ENCODE measurements at regions not wholly inside any gene's neighbourhood (a gene's known extent, or its start where the extent isn't known, plus 50 kb on each side); places are given as distances from the start of the nearest gene placed in this dataset.

DNA sequence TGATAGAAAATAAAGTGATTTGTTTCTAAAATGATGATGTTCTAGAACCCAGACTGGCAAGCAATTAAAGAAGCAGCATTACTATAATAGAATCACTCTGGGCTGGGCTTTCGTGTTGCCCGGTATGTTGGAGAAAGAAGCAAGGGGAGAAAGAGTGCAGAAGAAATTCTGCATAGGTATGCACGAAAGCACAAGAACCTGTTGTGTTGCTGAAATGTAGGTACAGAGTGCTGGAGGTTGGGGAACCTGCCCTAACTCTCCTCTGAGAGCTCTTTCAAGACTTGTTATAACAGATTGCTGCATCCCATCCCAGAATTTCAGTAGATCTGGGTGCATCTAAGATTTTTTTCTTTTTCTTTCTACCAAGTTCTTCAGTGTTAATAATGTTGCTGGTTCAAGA, 95.7 kb upstream of the DACH1 start:
- no peak for DNase-seq
- H3K9me3 ChIP-seq (replicated peaks in 1 of 2; ENCODE audit: control insufficient read depth in 1 of 2, insufficient read depth in 1 of 2, low read length in 2 of 2) = no peaks in the 10 kb centered on the region
- H3K9me3 Mint-ChIP-seq = no peaks in the 10 kb centered on the region
- H3K4me3 ChIP-seq (replicated peaks in 1 of 3; ENCODE audit: low read depth in 2 of 3, low read length in 3 of 3) = no peak overlapping the region
- no peak overlapping the region for H3K9ac ChIP-seq (ENCODE audit: insufficient read depth, low read length, poor library complexity, severe bottlenecking)
- H4K20me1 ChIP-seq (ENCODE audit: insufficient read depth, low read length) = no peaks in the 10 kb centered on the region
- H2AFZ ChIP-seq (ENCODE audit: insufficient read depth, low read depth, low read length, poor library complexity, severe bottlenecking) = no peak overlapping the region
- H3K27me3 ChIP-seq (ENCODE audit: control insufficient read depth in 2 of 2, insufficient read depth in 2 of 2, low read length in 2 of 2) = no peaks in the 10 kb centered on the region
- no peaks in the 10 kb centered on the region for H3K27me3 Mint-ChIP-seq (ENCODE audit: low read depth in 3 of 3)
- no peaks in the 10 kb centered on the region for H3K36me3 Mint-ChIP-seq
- no peaks in the 10 kb centered on the region for H3K36me3 ChIP-seq (replicated peaks in 1 of 2; ENCODE audit: control insufficient read depth in 1 of 2, insufficient read depth in 2 of 2, low read length in 2 of 2)
- no peak overlapping the region for H3K27ac ChIP-seq (ENCODE audit: low read depth in 1 of 2, low read length in 2 of 2)
- 100% methylated on average over 3 of the region's 3 CpGs for WGBS (ENCODE audit: insufficient coverage)
- H3K27ac Mint-ChIP-seq = no peak overlapping the region
- peaks cover 0 to 4% of the 10 kb centered on the region in 2 donors for H3K4me1 ChIP-seq (ENCODE audit: control insufficient read depth in 1 of 2, insufficient read depth in 2 of 2, low read length in 2 of 2)
- no peaks in the 10 kb centered on the region for H3K79me2 ChIP-seq (ENCODE audit: insufficient read depth, low read length)
- TF ChIP-seq CTCF (IDR thresholded peaks at IDR 0.05) = no peak
- H3K4me3 Mint-ChIP-seq = no peak overlapping the region
- intact Hi-C loops (cut with micrococcal nuclease) = no loop called here
- peaks cover 7% of the 10 kb centered on the region for H3K4me1 Mint-ChIP-seq
- H3K4me2 ChIP-seq (replicated peaks; ENCODE audit: extremely low read depth, low read length, poor library complexity, severe bottlenecking) = no peak overlapping the region

DNA sequence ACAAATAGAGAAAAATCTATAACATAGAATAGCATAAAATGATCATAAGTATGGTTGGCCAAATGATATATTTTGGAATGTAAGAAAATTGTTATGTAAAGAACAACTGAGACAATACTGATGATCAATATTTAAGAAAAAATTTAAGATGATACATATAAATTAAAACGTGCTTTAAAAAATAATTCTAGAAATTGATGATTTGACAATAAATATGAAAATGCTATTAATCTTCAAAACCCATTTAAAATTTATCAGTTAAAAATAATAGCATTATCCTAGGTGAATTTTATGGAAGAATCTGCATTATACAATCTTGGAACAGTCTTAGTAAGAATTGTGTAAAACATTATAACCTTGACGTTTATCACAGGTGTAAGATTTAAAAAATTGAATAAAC, 95.1 kb upstream of the DACH1 start:
- no peak overlapping the region for H3K9ac ChIP-seq (ENCODE audit: insufficient read depth, low read length, poor library complexity, severe bottlenecking)
- no CpG with 5 or more reads among the region's 2 CpGs for WGBS (ENCODE audit: insufficient coverage)
- H2AFZ ChIP-seq (ENCODE audit: insufficient read depth, low read depth, low read length, poor library complexity, severe bottlenecking) = no peak overlapping the region
- no peaks in the 10 kb centered on the region for H3K36me3 ChIP-seq (replicated peaks in 1 of 2; ENCODE audit: control insufficient read depth in 1 of 2, insufficient read depth in 2 of 2, low read length in 2 of 2)
- no peaks in the 10 kb centered on the region for H3K79me2 ChIP-seq (ENCODE audit: insufficient read depth, low read length)
- no peaks in the 10 kb centered on the region for H4K20me1 ChIP-seq (ENCODE audit: insufficient read depth, low read length)
- H3K36me3 Mint-ChIP-seq = no peaks in the 10 kb centered on the region
- no peaks in the 10 kb centered on the region for H3K9me3 ChIP-seq (replicated peaks in 1 of 2; ENCODE audit: control insufficient read depth in 1 of 2, insufficient read depth in 1 of 2, low read length in 2 of 2)
- no peak overlapping the region for H3K27ac Mint-ChIP-seq
- H3K9me3 Mint-ChIP-seq = no peaks in the 10 kb centered on the region
- intact Hi-C loops (cut with micrococcal nuclease) = no loop called here
- DNase-seq = no peak
- TF ChIP-seq CTCF (IDR thresholded peaks at IDR 0.05) = no peak
- no peaks in the 10 kb centered on the region for H3K27me3 Mint-ChIP-seq (ENCODE audit: low read depth in 3 of 3)
- H3K27me3 ChIP-seq (ENCODE audit: control insufficient read depth in 2 of 2, insufficient read depth in 2 of 2, low read length in 2 of 2) = no peaks in the 10 kb centered on the region
- no peak overlapping the region for H3K27ac ChIP-seq (ENCODE audit: low read depth in 1 of 2, low read length in 2 of 2)
- no peak overlapping the region for H3K4me3 ChIP-seq (replicated peaks in 1 of 3; ENCODE audit: low read depth in 2 of 3, low read length in 3 of 3)
- peaks cover 0 to 4% of the 10 kb centered on the region in 2 donors for H3K4me1 ChIP-seq (ENCODE audit: control insufficient read depth in 1 of 2, insufficient read depth in 2 of 2, low read length in 2 of 2)
- peaks cover 7% of the 10 kb centered on the region for H3K4me1 Mint-ChIP-seq
- no peak overlapping the region for H3K4me3 Mint-ChIP-seq
- no peak overlapping the region for H3K4me2 ChIP-seq (replicated peaks; ENCODE audit: extremely low read depth, low read length, poor library complexity, severe bottlenecking)

Measured in CD14-positive monocyte (primary cell).